Heart right ventricle (tissue), 16 donors: ENCODE measurements at regions not wholly inside any gene's neighbourhood (a gene's known extent, or its start where the extent isn't known, plus 50 kb on each side); places are given as distances from the start of the nearest gene placed in this dataset.

Source experiments
- ATAC-seq, 8 donors: fragments of 200-7000 bp; cut with Tn5 transposase; one replicate each; pipeline ENCODE4 v1.9.1; 2020; ENCODE audit warnings: mild to moderate bottlenecking in 8 of 8, moderate library complexity in 8 of 8, moderate number of reproducible peaks in 1 of 8
- DNase-seq, 2 donors: peaks; one replicate each; pipeline ENCODE4 v3.0.0-alpha.2; 2020
- H3K27ac ChIP-seq, 10 donors: fragments of 200-600 bp; sonication (generic) in 2 of 10; one replicate each; pipeline versions ENCODE4 v1.5.0 to v1.8.0; 2020 to 2022; ENCODE audit warnings: mild to moderate bottlenecking in 3 of 10
- H3K27me3 ChIP-seq, 7 donors: fragments of 200-600 bp; one replicate each; pipeline ENCODE4 v1.8.0; 2021 to 2022; ENCODE audit warnings: mild to moderate bottlenecking in 2 of 7
- H3K36me3 ChIP-seq, 9 donors: fragments of 200-600 bp; sonication (generic) in 1 of 9; one replicate each; pipeline versions ENCODE4 v1.5.0 to v1.8.0; 2020 to 2022; ENCODE audit warnings: mild to moderate bottlenecking in 2 of 9
- H3K4me1 ChIP-seq, 9 donors: fragments of 200-600 bp; sonication (generic) in 1 of 9; one replicate each; pipeline versions ENCODE4 v1.5.0 to v1.8.0; 2020 to 2022; ENCODE audit warnings: mild to moderate bottlenecking in 4 of 9
- H3K4me3 ChIP-seq, 10 donors: fragments of 200-600 bp; sonication (generic) in 2 of 10; one replicate each; pipeline versions ENCODE4 v1.5.0 to v1.8.0; 2020 to 2022; ENCODE audit warnings: mild to moderate bottlenecking in 7 of 10, moderate library complexity in 2 of 10
- H3K9me3 ChIP-seq, 11 donors: fragments of 200-600 bp in 10 of 11; sonication (generic) in 2 of 11; one replicate each; pipeline versions ENCODE4 v1.5.0 to v1.8.0; 2013 to 2022; ENCODE audit warnings: mild to moderate bottlenecking in 2 of 11, control low read depth in 1 of 11, moderate library complexity in 1 of 11
- CTCF ChIP-seq, 9 donors: fragments of 200-600 bp; sonication (generic) in 2 of 9; IDR thresholded peaks; one replicate each; pipeline versions ENCODE4 v1.5.0 to v1.8.0; 2021 to 2022; ENCODE audit warnings: antibody characterized with exemption in 9 of 9, mild to moderate bottlenecking in 5 of 9, moderate library complexity in 1 of 9
- WGBS, 2 donors: extraction: QIAGEN DNeasy Blood & Tissue Kit; methylation state at CpG; one replicate each; pipeline ENCODE4 v1.1.7; 2013; ENCODE audit warnings: inconsistent platforms in 1 of 2; 5-methylcytosine and 5-hydroxymethylcytosine counted together
- intact Hi-C, 10 donors: fragments of 100-400 bp; cut with DNase I; formaldehyde crosslinking; loops; one replicate each; pipeline versions ENCODE4 v1.11.1 to v1.14.2; 2022
- donor health status: Arrhythmogenic right ventricular cardiomyopathy.
- donor health status: ischemic (EF 13 %, LVEDD 7.1; RV severe dilation, severe dysfunction).
- donor health status: healthy with polysubstance abuse.
- donor health status: DM: no; HTN: yes; CAD: no.
- donor health status: DM: no; HTN: no; CAD: no.
- donor health status: ischemic (EF 25% LVEDD 6.9; RV normal size, moderate dysfunction).
- donor health status: ischemic (EF 25% LVEDD 5.7; RV mildly dilated, moderate dysfunction).
- donor health status: healthy.
- donor health status: DM: yes; HTN: yes; CAD: no.
- donor health status: Ischemic cardiomyopathy.
- donor health status: ischemic (EF 35%, LVEDD 5.7; RV mildly dilated, moderate dysfunction).
- donor health status: nonischemic (EF 11% LVEDD 7.7; RV severe dilation, severe dysfunction).
- donor health status: DM: yes; HTN: yes; CAD: no.
- donor health status: PGD.
- donor health status: ischemic (EF 29% LVEDD 5.4; RV normal size, mild dysfunction).
- donor health status: nonischemic (EF 23%, LVEDD 6.1; RV moderate dilation, normal function).

GRCh38 chr11:109885006-109885405 lies 208.2 kb upstream of the ZC3H12C start:
- intact Hi-C loops: no loop called here
- WGBS, 2 donors: 53 to 54% methylated on average over 7 of the region's 7 CpGs
- TF ChIP-seq CTCF (IDR thresholded peaks at IDR 0.05): no peak
- DNase-seq (no peak), ATAC-seq (no peak)
- H3K4me1 ChIP-seq: no peaks in the 10 kb centered on the region
- H3K4me3 ChIP-seq: no peak overlapping the region
- H3K36me3 ChIP-seq: no peaks in the 10 kb centered on the region
- no peaks in the 10 kb centered on the region for H3K27me3 ChIP-seq
- H3K27ac ChIP-seq: no peak overlapping the region
- H3K9me3 ChIP-seq: peaks cover 0 to 5% (median 0%) of the 10 kb centered on the region in 11 donors

GRCh38 chr11:109892321-109892794 lies 200.8 kb upstream of the ZC3H12C start:
- WGBS, 2 donors: 84 to 87% methylated on average over 4 of the region's 4 CpGs
- TF ChIP-seq CTCF (IDR thresholded peaks at IDR 0.05): no peak

GRCh38 chr11:109894242-109894641 lies 198.9 kb upstream of the ZC3H12C start:
- peaks cover 0 to 2% (median 0%) of the 10 kb centered on the region in 7 donors for H3K27me3 ChIP-seq
- peaks cover 0 to 16% (median 13%) of the 10 kb centered on the region in 11 donors for H3K9me3 ChIP-seq
- no peak overlapping the region for H3K27ac ChIP-seq
- no peak for DNase-seq
- WGBS, 2 donors: 73 to 77% methylated on average over 1 of the region's 1 CpG
- ATAC-seq: no peak
- TF ChIP-seq CTCF (IDR thresholded peaks at IDR 0.05): no peak
- H3K4me3 ChIP-seq: no peak overlapping the region
- intact Hi-C loops: no loop called here
- no peaks in the 10 kb centered on the region for H3K36me3 ChIP-seq
- no peaks in the 10 kb centered on the region for H3K4me1 ChIP-seq

More at GRCh38 chr11:109892321-109892794, 200.8 kb upstream of the ZC3H12C start:
- ATAC-seq: no peak
- Histone ChIP-seq H3K36me3 (no peaks in the 10 kb centered on the region), H3K4me3 (no peak overlapping the region), H3K27me3 (peaks cover 0 to 2% (median 0%) of the 10 kb centered on the region in 7 donors), H3K9me3 (peaks cover 0 to under 1% (median 0%) of the 10 kb centered on the region in 11 donors), H3K27ac (no peak overlapping the region), H3K4me1 (no peaks in the 10 kb centered on the region)
- DNase-seq: no peak
- intact Hi-C loops: no loop called here

- H3K4me1 ChIP-seq: no peaks in the 10 kb centered on the region
- WGBS, 2 donors: 72 to 75% methylated on average over 2 of the region's 2 CpGs
- intact Hi-C loops: loop anchor here in 1 of 10 donors (5.0 kb wide), 1 partner anchor 636 kb away; no protein-coding TSS in a partner anchor
- peaks cover 0 to 29% (median 13%) of the 10 kb centered on the region in 11 donors for H3K9me3 ChIP-seq
- no peak overlapping the region for H3K27ac ChIP-seq
- no peak for TF ChIP-seq CTCF (IDR thresholded peaks at IDR 0.05)
- no peaks in the 10 kb centered on the region for H3K36me3 ChIP-seq
- H3K27me3 ChIP-seq: peaks cover 0 to 2% (median 0%) of the 10 kb centered on the region in 7 donors
- DNase-seq (no peak), ATAC-seq (no peak)
- H3K4me3 ChIP-seq: no peak overlapping the region
Observed at GRCh38 chr11:109898592-109898991, 194.6 kb upstream of the ZC3H12C start.
